Endothelial cell of hepatic sinusoid (primary cell): ENCODE measurements at regions not wholly inside any gene's neighbourhood (a gene's known extent, or its start where the extent isn't known, plus 50 kb on each side); places are given as distances from the start of the nearest gene placed in this dataset.

Source experiments
- in situ Hi-C: cut with HindIII; loops from 2 replicates; pipeline ENCODE4 v1.10.0; 2017; ENCODE audit warnings: low sequenced_read_pairs

GRCh38 chr4:162401021-162401420, 237.2 kb upstream of the FSTL5 start:
- in situ Hi-C loops = no loop called here

- in situ Hi-C loops = no loop called here
Measured at GRCh38 chr4:162392946-162393345, 229.1 kb upstream of the FSTL5 start.

DNA sequence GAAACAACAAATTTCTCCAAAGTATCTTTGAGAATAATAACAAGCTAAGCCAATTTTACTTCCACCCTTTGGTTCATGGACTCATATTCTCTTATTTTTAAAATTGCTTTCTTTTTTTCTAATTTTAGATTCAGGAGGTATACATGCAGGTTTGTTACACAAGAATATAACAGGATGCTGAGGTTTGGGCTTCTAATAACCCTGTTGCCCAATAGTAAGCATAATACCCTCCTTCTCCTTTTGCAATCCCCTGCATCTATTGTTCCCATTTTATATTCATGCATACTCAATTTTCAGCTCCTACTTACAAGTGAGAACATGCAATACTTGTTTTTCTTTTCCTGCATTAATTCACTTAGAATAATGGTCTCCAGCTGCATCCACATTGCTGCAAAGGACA, 202.3 kb upstream of the FSTL5 start:
- in situ Hi-C loops = no loop called here

DNA sequence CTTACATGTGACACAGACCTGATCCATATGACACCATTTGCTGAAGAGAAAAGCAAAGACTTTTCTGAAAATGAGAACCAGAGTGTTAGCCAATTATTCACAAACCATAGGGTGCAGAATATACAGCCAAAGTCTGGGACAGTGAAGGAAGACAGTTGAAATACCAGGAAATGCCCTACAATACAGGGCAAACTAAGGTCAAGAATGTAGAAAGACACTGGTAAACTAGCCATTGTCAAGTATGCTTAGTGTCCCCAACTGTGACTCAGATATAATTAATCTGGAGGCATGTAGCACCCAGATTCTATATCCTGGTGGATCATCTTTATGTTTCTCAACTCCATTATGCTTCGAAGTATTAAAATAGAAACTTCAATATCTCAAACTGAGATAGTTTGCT, 200.9 kb upstream of the FSTL5 start:
- in situ Hi-C loops = no loop called here

DNA sequence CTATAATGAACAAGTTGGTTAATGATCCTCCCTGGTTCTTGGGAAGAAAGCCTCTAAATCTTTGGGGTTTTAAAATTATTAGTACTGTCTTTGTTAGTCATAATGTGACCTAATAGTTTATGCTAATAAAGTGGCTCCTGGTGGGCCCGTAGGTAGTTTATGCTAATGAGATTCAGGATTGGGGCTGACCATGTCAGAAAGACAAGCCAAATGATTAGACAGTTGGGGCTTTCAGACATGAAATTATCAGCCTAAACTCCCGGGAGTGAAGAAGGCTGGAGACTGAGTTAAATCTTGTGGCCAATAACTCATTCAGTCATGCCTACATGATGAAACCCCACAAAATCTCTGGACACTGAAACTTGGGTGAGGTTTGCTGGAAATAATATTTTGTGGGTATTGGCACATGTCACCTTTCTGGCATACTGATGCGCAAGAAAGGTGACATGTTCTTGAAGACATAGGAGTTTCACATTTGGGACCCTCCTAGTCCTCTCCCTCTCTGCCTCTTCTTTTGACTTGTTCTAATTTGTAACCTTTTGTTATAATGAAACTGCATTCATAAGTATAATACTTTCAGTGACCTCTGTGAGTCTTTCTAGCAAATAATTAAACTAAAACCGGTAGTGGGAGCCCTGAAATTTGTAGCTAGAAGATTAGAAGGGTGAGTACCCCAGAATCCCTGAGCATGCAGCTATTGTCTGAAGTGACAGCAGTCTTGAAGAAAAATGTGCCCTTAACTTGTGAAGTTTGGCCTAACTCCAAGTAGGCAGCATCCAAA, 196.8 kb upstream of the FSTL5 start:
- in situ Hi-C loops = no loop called here

DNA sequence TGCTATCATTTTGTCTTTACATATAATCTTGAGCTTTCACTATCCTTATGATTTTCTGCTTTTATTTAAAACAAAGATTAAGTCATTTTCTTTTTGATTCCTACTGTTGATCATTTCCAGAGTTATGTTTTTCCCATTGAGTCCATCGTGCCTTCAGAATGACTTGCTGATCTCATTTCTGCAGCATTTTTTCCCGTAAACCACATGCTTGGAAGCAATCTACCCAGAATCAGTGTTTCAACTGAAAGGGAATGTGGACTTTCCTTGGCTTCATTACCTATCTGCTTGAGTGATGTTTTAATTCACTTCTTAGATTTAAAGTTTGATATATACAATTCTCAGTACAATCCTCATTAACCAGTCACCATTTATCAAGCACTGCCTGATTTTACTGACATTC, 192.4 kb upstream of the FSTL5 start:
- in situ Hi-C loops = no loop called here

- in situ Hi-C loops = no loop called here
Measured at GRCh38 chr4:162352580-162353107, 188.8 kb upstream of the FSTL5 start.

GRCh38 chr4:162350331-162350730, 186.5 kb upstream of the FSTL5 start:
- in situ Hi-C loops = no loop called here

GRCh38 chr4:162349395-162349794, 185.6 kb upstream of the FSTL5 start:
- in situ Hi-C loops = no loop called here

- in situ Hi-C loops = no loop called here
Measured at GRCh38 chr4:162347842-162348213, 184.0 kb upstream of the FSTL5 start.

DNA sequence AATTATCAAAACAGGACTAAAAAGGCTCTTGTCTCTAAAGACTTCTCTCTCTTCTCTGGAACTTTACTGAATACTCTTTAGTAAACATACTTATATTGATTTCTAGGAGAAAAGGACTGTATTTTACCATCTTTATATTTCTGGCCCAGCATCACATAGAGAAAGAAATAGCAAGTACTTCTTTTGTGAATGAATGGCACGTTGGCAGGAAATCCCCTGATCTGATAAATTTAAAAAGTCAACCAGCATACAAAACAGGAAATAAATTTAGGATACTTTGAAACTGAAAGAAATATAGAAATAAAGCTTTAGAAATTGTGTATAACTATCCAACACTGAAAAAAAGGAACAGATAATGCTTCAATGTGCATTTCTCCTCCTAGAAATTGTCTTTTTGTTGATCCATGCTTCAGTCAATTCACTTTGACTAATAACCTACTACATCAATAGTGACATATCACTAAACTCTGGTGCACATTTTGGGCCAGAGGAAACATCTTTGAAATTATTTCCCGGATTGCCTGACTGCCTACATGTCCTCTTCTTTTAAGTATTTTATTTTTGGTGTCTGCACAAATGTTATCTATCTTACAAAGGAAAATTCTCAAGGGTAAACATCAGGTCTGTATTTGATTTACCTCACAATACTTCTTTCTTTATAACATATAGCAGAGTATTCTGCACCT, 183.5 kb upstream of the FSTL5 start:
- in situ Hi-C loops = no loop called here

DNA sequence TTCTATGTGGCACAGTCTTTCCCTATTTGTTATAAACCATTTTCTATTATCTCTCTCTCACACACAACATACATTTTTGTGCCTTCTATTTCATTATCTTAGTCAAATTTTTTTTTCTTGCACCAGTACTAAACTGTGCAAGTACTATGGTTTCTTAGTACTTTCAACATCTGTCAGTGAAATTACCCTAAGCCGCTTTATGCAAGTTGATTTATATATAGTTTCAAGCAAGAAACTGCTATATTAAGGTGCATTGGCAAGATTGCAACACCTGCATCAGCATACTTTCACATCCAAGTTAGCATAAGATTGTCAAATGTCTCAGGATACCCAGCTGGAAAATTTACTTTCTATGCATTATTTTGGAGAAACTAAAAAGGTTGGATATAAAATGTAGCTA, 180.2 kb upstream of the FSTL5 start:
- in situ Hi-C loops = no loop called here

DNA sequence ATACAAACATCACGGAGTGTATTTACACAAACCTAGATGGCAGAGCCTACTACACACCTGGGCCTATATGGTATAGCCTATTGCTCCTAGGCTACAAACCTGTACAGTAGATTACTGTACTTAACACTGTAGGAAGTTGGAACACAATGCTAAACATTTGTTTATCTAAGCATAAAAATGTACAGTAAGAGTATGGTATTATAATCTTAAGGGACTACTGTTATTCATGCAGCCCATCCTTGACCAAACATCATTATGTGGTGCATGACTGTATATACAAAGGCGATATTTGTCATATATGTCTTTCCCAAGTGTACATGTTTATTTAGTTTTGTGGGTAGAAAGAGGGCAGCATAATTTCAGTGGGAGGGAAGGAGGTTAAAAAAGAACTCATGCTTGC, 177.7 kb upstream of the FSTL5 start:
- in situ Hi-C loops = no loop called here

DNA sequence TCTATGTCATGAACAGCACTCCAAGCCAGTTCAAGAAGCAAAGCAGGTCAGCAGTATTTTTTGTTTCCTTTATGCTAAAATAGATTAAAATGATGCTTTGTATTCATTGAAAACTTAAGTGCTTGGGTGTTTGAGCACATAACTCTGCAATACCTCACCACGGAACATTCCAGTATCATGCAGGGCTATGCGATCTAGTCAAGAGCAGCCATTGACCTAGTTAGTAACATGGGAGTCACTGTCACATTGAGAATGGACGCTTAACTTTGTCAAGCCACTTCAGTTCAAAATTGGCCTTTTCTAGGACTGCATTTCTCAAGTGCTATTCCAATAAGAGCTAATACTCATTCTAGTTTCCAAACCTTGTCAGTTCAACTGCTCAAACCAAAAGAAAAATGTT, 160.1 kb upstream of the FSTL5 start:
- in situ Hi-C loops = no loop called here

DNA sequence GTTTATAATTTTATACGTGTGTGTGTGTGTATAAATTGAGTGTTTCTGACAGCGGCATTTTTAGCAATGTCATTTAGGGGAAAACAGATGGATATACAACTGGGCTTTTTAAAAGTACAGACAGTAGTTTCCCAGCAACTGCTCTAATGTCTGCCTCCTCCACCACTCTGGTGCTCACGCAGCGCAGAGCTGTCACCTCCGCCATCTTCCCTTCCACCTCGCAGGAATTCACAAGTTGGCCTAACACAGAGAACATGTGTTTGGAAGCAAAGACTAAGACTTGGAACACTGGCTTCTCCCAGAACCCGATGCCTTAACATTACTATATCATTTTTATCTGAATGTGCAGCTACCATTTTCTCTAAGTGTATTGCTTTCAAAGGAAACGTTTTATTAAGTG, 158.3 kb upstream of the FSTL5 start:
- in situ Hi-C loops = no loop called here

DNA sequence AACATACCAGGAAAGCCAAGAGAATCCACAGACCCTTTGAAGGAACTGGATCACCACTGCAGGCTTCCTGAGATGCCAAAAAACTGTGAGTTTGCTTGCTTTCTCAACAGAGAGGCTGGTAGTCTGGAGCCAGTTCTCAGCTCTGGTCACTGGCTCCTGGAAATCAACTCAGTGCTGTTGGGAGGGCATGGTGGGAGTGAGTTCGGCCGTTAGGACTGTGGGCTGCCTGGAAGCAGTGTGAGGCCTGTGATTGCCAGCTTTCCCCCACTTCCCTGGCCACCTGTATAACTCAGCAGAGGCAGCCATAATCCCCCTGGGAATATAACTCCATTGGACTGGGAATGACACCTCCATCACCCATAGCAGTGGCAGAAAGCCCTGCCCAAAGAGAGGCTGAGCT, 122.0 kb upstream of the FSTL5 start:
- in situ Hi-C loops = no loop called here

DNA sequence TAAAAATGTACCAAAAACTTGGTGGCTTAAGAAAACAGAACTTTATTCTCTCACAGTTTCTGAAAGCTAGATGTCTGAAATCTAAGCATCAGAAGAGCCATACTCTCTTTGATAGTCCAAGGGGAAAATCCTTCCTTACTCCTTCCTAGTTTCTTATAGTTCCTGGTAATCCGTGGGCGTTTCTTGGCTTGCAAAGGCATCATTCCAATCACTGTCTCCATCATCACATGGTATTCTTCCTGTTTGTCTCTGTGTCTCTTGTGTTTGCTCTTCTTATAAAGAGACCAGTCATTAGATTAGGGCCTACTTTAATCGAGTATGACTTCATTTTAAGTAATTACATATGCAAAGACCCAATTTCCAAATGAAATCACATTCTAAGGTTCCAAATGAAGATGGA, 118.9 kb upstream of the FSTL5 start:
- in situ Hi-C loops = no loop called here

DNA sequence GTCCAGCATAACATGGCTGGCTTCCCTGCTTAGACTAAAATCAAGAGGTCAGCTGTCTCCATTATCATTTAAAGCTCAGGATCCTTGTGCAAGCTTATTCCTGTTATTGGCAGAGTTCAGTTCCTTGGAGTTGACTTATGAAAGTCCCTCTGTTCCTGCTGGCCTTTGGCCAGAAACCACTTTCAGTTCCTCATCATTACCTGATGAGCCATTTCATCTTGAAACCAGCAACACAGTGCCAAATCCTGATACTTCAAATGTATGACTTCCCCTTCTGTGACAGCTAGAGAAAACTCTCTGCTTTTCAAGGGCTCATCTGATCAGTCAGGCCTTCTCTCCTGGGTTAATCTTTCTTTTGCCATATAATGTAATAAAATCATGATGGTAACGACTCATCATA, 110.6 kb upstream of the FSTL5 start:
- in situ Hi-C loops = no loop called here

- in situ Hi-C loops = no loop called here
Measured at GRCh38 chr4:162272215-162272614, 108.4 kb upstream of the FSTL5 start.

- in situ Hi-C loops = no loop called here
Measured at GRCh38 chr4:162268911-162269310, 105.1 kb upstream of the FSTL5 start.

DNA sequence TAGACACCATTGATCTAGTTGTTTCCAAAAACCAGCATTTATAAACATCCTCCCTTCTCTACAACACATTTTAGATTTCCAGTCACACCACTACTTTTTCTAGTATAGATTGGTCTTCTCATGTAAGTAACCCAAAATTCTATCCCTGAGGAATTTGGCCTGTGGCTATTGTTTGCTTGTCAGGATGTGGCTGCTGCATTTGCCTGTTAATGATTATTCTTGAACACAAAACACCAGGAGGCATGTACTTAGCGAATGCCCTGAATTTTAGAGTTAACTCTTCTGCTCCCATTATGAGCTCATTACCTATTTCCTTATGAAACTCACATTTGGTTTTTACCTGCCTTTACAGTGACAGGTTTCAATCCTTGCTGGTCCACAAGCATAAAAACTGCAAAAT, 102.0 kb upstream of the FSTL5 start:
- in situ Hi-C loops = no loop called here

DNA sequence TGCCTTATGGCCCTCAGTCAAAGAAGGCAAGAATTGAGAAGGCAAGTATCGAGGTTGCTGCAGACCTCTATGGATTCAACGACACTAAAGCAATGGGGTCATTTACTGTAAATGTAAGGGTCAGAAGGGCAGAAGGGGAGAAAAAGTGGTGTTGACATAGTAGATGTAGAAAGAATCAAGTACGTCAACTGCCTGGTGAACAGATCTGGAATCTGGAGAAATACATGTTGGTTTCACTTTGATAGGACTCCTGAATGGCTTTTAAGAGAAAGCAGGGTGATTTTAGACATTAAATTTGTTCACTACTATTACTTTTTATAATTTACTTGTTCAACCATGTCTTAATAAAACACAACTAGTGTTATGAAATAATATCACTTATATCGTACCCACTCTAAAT, 81.3 kb upstream of the FSTL5 start:
- in situ Hi-C loops = no loop called here
